ENCODE measurements at regions not wholly inside any gene's neighbourhood (a gene's known extent, or its start where the extent isn't known, plus 50 kb on each side); places are given as distances from the start of the nearest gene placed in this dataset.
"Not testable (repeated sequence)": the region's sequence is repeated elsewhere in the genome, so short reads cannot be mapped to it uniquely, and the experiment has no call there.

GRCh38 chr1:106406114-106406513 lies 650.4 kb upstream of the PRMT6 start:
- H3K9me3 ChIP-seq, result no peaks in the 10 kb centered on the region
- no peak overlapping the region for H3K4me3 ChIP-seq
- DNase-seq (ENCODE audit: low spot score), result no peak
- 53% methylated on average over 1 of the region's 1 CpG for WGBS
- H3K4me1 ChIP-seq (replicated peaks), result no peaks in the 10 kb centered on the region
- H3K36me3 ChIP-seq, result no peaks in the 10 kb centered on the region
- H3K27ac ChIP-seq, result no peak overlapping the region
- intact Hi-C loops (cut with DNase I), result no loop called here
- TF ChIP-seq POLR2A (IDR thresholded peaks at IDR 0.05) (no peak), CTCF (IDR thresholded peaks at IDR 0.05) (no peak), POLR2AphosphoS5 (IDR thresholded peaks at IDR 0.05) (no peak)
- no peaks in the 10 kb centered on the region for H3K27me3 ChIP-seq (replicated peaks; ENCODE audit: insufficient read depth)

- H3K27ac ChIP-seq; H3K27me3 ChIP-seq (replicated peaks; ENCODE audit: insufficient read depth); H3K4me1 ChIP-seq (replicated peaks); H3K9me3 ChIP-seq; DNase-seq (ENCODE audit: low spot score); intact Hi-C loops (cut with DNase I); H3K4me3 ChIP-seq; H3K36me3 ChIP-seq: not testable (repeated sequence)
- WGBS, result 88% methylated on average over 18 of the region's 18 CpGs
Observed at GRCh38 chr1:106412321-106412720, 644.2 kb upstream of the PRMT6 start.

- H3K4me1 ChIP-seq (replicated peaks), result no peaks in the 10 kb centered on the region
- TF ChIP-seq POLR2A (IDR thresholded peaks at IDR 0.05) (no peak), POLR2AphosphoS5 (IDR thresholded peaks at IDR 0.05) (no peak), CTCF (IDR thresholded peaks at IDR 0.05) (no peak)
- H3K27me3 ChIP-seq (replicated peaks; ENCODE audit: insufficient read depth), result no peaks in the 10 kb centered on the region
- H3K36me3 ChIP-seq, result no peaks in the 10 kb centered on the region
- no peaks in the 10 kb centered on the region for H3K9me3 ChIP-seq
- no peak overlapping the region for H3K4me3 ChIP-seq
- DNase-seq (ENCODE audit: low spot score), result no peak
- intact Hi-C loops (cut with DNase I), result no loop called here
- 88% methylated on average over 1 of the region's 1 CpG for WGBS
- H3K27ac ChIP-seq, result no peak overlapping the region
Observed at GRCh38 chr1:106435269-106435668, 621.2 kb upstream of the PRMT6 start.

- no peak for TF ChIP-seq POLR2A (IDR thresholded peaks at IDR 0.05)
- TF ChIP-seq POLR2AphosphoS5 (IDR thresholded peaks at IDR 0.05), result no peak
Observed at GRCh38 chr1:106439475-106439874, 617.0 kb upstream of the PRMT6 start.

GRCh38 chr1:106447466-106447865 lies 609.0 kb upstream of the PRMT6 start:
- H3K4me1 ChIP-seq (replicated peaks), result no peaks in the 10 kb centered on the region
- no peak for DNase-seq (ENCODE audit: low spot score)
- intact Hi-C loops (cut with DNase I), result no loop called here
- H3K9me3 ChIP-seq, result no peaks in the 10 kb centered on the region
- TF ChIP-seq POLR2AphosphoS5 (IDR thresholded peaks at IDR 0.05) (no peak), CTCF (IDR thresholded peaks at IDR 0.05) (no peak), POLR2A (IDR thresholded peaks at IDR 0.05) (no peak)
- H3K27ac ChIP-seq, result no peak overlapping the region
- no peaks in the 10 kb centered on the region for H3K27me3 ChIP-seq (replicated peaks; ENCODE audit: insufficient read depth)
- no peaks in the 10 kb centered on the region for H3K36me3 ChIP-seq
- no peak overlapping the region for H3K4me3 ChIP-seq

More at GRCh38 chr1:106439475-106439874, 617.0 kb upstream of the PRMT6 start:
- no peaks in the 10 kb centered on the region for H3K36me3 ChIP-seq
- WGBS, result 86% methylated on average over 4 of the region's 4 CpGs
- no peaks in the 10 kb centered on the region for H3K4me1 ChIP-seq (replicated peaks)
- no peak for DNase-seq (ENCODE audit: low spot score)
- no peaks in the 10 kb centered on the region for H3K9me3 ChIP-seq
- intact Hi-C loops (cut with DNase I), result no loop called here
- H3K27me3 ChIP-seq (replicated peaks; ENCODE audit: insufficient read depth), result no peaks in the 10 kb centered on the region
- no peak overlapping the region for H3K4me3 ChIP-seq
- H3K27ac ChIP-seq, result no peak overlapping the region

- H3K27ac ChIP-seq, result no peak overlapping the region
- DNase-seq (ENCODE audit: low spot score), result no peak
- no peaks in the 10 kb centered on the region for H3K27me3 ChIP-seq (replicated peaks; ENCODE audit: insufficient read depth)
- TF ChIP-seq POLR2A (IDR thresholded peaks at IDR 0.05) (no peak), POLR2AphosphoS5 (IDR thresholded peaks at IDR 0.05) (no peak), CTCF (IDR thresholded peaks at IDR 0.05) (no peak)
- no peaks in the 10 kb centered on the region for H3K36me3 ChIP-seq
- no peaks in the 10 kb centered on the region for H3K4me1 ChIP-seq (replicated peaks)
- 65% methylated on average over 3 of the region's 3 CpGs for WGBS
- no peak overlapping the region for H3K4me3 ChIP-seq
- no peaks in the 10 kb centered on the region for H3K9me3 ChIP-seq
- intact Hi-C loops (cut with DNase I), result no loop called here
Observed at GRCh38 chr1:106456832-106457231, 599.6 kb upstream of the PRMT6 start.
